ENCODE measurements at regions not wholly inside any gene's neighbourhood (a gene's known extent, or its start where the extent isn't known, plus 50 kb on each side); places are given as distances from the start of the nearest gene placed in this dataset.

DNA sequence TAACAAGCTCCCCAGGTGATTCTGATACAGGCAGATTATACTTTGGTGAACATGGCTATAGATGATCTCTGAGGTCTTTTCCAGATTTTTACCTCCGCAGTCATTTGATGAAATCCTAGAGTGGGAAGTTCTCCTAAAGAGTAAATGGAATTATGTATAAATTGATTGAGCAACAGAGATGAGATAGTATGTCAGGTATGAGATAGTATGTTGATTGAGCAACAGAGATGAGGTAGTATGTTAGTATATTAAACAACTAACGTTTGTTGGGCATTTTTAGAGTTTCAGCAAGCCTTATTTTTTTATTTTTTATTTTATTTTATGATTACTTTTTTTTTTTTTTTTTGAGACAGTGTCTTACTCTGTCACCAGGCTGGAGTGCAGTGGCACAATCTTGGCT lies 265.0 kb upstream of the SOX2 start:
- DNase-seq (ENCODE audit: low read depth): no peak

DNA sequence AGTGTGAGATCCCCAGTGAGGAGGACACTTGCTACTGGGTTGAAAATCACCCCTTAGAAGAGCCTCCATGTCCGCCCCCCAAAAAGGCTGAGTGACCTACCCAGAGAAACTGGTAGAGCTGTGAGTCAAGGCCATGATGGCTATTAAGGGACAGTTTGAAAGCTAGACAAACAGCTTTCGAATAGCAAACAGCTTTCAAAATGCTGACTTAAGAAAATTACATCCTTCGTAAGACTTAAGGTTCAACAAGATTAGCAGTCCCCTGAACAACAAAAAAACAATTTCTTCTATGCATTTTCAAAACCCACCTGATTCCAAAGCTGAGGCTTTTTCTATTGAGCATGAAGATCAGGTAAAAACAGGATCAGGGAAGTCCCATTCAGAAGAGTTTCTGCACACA lies 269.7 kb upstream of the SOX2 start:
- no peak for DNase-seq (ENCODE audit: low read depth)

DNA sequence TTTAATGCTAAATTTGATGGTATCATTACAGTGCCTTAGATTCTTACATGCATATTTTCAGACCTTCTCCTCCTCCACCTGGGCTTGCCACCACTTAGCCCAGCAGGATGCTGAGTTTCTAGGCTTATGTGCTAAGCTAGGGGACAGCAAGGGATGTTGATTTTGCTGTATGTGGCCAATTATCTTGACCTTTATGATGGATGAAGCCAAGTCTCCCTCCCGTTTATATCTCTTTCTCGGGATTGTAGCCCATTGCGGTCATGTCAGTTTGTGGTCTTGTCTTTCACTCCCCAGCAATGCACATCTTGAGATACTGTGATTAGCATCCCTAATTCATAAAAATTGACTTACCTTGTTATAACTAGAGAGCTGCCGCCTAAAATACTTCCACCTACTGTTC lies 278.7 kb upstream of the SOX2 start:
- DNase-seq (ENCODE audit: low read depth): no peak

DNA sequence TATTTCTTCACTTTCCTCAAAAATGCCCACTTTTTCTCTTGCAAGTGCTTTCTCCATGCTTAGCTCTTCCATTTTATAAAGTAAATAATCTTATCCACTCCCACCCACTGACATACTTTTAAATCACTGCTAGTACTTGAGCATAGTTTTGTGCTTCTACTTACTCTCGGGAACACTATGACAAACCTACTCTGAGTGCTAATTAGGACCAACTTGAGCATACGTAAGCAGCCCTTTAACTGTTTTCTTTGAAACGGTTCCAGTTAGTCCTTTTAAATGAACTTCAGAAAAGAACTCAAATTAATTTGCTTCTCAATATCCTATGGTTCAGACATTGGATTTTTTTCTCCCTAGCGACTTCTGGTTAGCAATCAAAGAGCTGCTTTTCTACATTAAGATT lies 280.0 kb upstream of the SOX2 start:
- DNase-seq (ENCODE audit: low read depth): no peak

DNA sequence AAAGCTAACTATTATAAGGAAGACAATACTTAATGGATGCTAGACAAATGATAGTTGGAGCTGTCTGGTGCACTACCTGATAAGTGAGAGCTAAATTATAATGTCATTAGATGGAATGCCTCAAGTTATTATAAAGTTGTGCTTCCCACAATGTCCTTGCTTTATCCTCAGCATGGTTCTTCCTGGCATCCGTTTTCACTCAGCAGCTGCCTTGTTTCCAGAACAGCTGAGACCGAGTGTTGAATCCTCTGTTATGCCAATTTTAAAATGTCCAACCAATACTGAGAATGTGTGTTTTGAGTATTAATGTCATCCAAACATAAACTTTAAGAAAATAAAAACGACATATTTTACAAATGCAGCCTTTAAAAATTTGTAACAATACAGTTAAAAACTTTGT lies 286.7 kb upstream of the SOX2 start:
- no peak for DNase-seq (ENCODE audit: low read depth)

DNA sequence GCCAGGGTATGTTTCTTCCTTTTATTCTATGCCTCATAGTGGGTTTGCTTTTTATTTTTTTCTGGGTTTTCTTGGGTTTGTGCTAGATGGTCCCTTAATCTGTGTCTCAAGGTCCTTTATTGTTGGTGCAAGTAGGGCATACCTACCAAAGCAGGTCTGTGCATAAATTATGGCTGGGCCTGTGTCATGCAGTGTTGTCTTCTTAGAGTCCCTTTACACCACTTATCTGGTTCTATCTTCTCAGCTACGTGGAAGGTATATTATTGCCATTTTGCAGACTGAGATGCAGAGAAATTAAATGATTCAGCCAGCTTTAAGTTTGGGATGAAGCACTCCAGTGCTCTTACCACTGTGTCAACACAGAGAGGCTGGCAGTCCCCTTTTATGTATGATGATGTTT lies 293.5 kb upstream of the SOX2 start:
- no peak for DNase-seq (ENCODE audit: low read depth)

DNA sequence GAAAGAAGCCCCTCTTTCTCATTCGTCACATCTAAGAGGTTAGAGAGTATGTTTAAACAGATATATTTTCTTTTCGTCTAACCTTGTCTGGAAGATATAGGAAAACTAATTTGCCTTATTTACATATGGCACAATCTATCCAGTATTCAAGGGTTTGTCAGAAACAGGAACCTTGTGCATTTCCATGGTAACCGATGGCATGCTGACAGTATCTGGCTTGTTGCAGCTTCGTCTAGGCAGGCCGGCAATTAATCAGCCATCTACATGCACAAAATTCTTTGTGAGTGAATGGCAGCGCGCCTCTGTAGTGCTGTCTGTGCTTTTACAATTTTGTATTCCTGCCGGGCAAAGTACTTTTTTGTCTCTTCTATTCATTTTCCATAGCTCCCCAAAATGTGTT lies 294.0 kb upstream of the SOX2 start:
- DNase-seq (ENCODE audit: low read depth): peak; percentile 3

DNA sequence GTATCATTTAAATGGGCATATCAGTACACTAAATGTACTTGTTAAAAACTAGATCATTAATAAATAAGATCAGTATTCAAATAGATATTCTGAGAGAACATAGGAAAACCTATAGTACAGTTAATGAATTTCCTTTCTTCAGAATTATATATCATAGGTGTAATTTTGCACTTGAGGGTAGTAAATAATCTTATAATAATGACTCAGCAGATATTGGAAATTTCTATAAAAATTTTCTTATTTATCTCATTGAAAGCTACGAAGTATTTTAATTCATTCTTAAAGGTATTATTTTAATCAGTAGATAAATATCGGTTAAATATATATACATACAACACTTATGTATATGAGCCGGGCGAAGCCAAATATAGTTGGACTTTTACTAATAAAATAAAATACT lies 300.9 kb upstream of the SOX2 start:
- no peak for DNase-seq (ENCODE audit: low read depth)

DNA sequence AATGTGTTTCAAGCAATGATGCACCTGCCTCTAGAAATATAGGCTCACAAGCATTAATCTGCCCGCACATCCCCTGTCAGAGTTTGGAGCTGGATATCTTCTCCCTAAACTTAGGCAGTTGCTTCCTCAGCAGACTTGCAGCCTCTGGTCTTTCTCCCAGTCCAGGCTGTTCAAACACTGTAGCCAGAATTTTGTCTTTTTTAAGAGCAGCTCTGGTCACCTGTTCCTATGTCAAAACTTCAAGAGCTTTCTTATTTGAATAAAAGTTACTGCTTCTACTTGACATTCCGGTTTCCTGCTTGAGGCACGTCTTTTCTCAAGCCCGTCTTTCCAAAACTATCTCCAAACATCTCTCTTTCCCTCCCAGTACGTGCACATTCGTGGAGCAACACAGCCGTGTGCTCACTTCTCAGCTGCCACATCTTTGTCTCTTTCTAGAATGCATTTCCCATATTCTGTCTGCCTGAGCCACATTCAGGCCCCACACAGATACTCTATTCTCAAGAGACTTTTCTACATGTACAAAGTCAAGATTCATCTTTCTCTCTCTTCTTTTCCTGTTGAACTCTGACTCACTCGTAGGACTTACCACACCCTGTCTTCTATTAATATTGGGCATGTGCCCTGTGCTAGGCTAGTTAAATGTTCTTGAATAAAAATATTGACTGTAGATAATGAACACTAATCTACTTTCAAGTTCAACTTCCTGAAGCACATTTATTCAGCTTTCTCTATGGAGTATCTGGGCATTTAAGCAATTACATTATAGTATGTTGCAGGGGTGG lies 307.7 kb upstream of the SOX2 start:
- DNase-seq (ENCODE audit: low read depth): no peak

DNA sequence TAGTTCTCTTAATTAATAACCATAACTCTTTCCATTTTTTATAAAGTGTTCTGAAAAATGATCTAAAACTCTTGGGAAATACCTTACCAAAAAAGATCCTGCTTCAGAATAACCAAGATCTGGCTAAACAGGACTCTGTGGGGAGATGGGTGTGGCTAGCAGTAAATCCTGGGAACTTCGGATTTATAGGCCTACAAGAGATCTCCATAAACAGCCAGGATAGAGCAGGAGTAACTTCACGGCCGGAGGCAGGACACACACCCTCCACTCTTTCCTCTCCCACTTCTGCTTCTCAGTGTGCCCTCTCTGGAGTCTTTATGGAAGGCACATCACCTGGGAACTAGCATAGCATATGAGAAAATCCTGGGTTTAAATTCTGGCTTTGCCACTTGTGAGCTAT lies 309.4 kb upstream of the SOX2 start:
- DNase-seq (ENCODE audit: low read depth): no peak

DNA sequence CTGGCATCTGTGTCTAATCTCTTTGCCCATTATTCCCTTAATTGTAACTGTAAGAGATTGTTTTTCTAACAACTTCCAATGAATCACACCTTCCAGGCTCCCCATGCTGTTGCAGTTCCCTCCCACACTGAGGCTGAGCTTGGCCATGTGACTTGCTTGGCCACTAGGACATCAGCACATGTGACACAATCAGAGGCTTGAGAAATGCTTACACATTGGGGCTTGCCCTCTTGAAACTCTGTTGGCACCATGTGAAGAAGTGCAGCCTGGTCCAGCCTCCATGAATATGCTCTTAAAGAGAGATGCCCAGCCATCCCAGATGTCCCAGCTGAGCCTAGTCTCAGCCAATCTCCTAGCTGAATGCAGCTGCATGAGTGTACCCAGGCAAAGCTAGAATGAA lies 326.8 kb upstream of the SOX2 start:
- DNase-seq (ENCODE audit: low read depth): no peak

DNA sequence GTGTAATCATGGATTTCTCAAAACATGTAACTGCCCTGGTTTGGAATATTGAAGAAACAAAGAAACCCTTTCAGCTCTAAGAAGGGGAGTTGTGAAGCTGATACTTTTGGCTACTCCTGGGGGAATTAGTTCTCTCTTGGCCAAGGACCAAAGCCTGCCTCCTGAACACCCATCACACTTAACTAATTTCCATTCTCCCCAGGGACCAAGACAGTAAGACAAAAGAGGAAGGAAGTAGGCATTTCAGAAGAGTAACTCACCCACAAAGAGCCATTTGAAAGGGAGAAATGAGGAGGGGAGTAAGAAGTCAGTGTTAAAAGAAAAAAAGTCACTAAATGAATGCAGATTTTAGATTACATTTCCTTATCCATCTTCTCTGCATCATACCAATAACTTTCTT lies 328.0 kb upstream of the SOX2 start:
- no peak for DNase-seq (ENCODE audit: low read depth)

DNA sequence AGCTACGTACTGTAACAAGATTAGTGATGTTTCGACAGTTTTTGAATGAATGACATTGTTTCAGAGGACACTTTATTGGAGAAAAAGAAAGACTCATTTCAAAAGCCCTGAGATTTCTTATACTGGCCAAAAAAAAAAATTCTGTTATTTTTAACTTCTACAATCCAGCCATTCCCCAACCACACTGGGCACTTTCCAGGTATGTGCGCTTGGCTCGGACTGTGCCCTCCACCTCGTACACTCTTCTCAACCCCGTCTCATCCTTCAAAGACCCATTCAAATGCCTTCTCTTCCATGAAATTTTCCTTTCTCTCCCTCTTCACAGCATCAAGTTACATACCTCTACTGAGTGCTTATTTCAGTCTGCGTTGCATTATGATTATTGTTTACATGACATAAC lies 328.5 kb upstream of the SOX2 start:
- no peak for DNase-seq (ENCODE audit: low read depth)

DNA sequence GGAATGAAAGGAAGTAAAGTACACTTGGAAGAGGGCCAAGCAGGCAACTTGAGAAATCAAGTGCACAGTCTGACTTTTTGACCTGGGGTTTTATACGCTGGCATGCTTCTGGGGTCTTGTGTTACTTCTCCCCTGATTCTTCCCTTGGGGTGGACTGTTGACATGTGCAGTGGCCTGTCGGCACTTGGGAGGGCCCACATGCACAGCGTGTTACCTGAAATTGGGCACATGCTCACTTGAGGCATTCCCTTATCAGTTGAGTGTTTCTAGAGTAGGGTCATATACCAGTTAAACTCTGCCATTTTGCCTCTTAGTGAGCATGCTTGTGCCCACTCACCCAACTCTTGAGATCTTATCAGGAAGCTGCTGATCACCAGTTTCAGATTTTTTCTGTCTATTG lies 329.1 kb upstream of the SOX2 start:
- no peak for DNase-seq (ENCODE audit: low read depth)

DNA sequence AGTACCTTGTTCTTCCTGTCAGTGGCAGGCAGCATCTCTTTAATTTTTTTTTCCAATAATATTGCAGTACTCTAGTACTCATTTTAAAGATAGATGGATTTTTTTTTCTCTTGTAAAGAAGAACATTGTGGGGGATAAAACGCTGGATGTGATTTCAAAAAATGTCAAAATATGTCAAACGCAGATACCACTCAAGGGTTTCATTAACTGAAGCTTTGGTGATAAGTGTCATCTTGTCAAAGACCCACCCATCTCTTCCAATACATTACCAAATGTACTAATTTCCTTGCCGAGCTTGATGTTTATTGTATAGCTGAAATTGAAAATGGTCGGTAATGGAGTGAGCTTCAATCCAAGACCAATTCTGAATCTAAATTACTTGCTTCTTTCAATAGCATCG lies 332.4 kb upstream of the SOX2 start:
- no peak for DNase-seq (ENCODE audit: low read depth)

DNA sequence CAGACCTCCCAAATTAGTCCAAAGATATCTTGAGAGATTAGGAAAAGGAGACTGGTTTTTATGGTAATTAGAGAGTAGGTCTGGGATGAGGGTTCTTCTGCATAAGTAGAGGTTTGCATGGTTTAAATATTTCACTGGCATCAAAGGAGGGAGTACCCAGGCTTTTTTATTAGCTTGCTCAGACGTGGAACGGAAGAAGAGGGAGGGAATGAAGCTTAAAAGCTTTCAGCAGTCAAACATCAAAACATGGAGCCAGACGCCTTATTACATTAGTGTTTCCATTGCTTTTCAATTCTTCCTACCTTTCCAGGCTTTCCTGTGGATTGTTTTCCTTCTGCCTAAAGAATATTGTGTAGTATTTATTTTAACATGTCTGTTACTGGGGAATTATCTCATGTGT lies 342.1 kb upstream of the SOX2 start:
- no peak for DNase-seq (ENCODE audit: low read depth)

DNA sequence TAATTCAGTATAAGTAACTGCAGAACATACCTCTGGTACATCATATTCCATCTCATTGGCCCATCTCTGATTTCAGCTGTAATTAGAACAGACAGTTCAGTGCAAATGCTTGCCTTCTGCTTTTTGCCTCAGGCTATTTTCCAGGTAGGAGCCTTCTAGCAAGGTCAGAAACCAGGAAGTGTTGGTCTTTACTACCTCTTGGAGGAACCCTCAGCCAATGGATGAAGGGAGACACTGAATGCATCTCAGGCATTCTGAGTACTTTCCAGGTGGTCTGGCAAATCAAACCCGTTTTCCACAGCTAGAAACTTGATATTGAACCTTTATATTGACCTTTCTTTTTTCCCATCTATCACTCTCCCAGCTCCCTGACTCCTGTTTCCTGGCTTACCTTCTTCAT lies 348.5 kb upstream of the SOX2 start:
- no peak for DNase-seq (ENCODE audit: low read depth)

DNA sequence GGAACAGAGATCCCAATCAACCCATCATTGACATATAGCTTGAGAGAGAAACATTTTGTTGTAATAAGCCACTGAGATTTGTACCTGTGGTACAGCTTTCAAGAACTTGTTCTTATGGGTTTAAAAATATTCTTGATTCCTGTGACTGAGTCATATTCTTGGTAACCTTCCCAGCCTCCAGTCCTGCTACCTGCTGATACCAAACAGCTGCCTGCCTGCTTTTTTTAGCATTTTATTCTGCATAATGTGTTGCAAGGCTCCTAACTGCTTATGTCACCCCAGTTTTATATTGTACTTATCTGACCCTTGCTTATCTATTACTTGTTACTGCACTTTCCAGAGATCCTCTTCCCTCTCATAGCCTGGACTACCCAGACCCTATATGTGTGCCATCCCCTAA lies 349.3 kb upstream of the SOX2 start:
- DNase-seq (ENCODE audit: low read depth): no peak

DNA sequence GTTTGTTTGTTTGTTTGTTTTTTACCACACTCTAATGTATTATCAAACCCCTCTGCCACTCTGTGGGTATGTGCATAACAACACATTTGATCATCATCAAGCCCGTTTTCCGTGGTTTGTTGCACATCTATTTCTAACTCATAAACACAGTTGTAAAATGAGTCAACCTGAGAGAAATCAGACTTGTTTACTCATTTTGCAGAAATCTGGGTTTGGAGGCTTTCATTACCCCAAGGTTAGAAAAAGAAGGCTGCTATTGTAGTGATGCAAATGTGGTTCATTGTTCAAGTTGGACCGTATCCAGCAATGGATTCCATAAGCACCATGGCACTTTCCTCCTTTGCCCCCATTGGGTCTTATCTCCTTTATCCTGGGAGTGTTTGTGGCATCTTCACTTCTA lies 353.2 kb upstream of the SOX2 start:
- no peak for DNase-seq (ENCODE audit: low read depth)

DNA sequence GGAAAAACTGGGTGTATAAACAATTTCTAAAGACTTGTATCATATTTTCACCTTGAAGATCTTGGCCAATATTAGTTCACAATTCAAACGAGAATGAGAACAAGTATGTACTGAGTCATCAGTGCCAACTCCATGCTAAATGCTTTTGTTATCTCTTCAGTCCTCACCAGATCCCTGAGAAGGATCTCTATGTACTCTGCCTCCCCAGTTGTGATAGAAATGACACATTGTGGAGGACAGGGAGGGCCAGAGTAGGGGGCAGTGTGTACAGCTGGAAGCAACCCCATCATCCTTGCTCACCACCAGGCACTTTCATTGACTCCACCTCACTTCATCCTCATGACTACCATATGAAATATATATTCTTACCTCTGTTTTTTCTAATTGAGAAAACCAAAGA lies 353.7 kb upstream of the SOX2 start:
- no peak for DNase-seq (ENCODE audit: low read depth)

DNA sequence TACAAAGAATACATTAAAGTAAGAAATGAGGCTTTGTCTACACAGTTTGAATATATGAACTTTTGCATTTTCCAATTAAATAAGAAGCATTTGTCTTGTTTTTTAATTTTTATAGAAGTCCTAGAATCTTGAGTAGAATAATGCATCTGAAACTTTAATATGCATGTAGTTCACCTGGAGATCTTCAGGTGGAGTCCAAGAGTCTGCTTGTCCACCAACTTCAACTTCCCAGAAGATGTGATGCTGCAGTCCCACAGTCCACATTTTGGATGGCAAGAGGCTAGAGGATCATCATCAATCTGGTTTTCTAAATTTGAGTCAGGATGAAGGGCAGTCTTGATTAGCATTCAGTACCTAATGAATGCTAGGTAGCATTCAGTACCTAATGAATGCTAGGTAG lies 357.6 kb upstream of the SOX2 start:
- DNase-seq (ENCODE audit: low read depth): no peak

DNA sequence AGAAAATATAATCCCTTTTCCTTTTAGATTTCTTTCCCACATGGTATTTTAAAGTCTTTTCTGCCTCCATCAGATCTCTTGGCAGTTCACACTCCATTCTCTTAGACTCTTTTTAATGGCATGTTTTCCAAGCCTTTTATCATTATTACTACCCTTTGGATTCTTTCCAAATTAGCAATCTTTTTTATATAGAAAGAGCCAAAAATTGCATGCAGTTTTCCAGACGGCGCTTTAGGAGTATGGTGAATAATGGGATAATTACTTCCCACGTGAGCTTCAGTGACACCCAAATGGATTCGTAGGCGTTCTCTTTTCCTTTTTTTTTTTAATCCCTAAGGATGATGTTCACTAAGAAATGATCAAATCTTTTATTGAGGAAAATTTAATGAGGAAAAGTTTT lies 354.8 kb upstream of the DNAJC19 start:
- DNase-seq (ENCODE audit: low read depth): no peak

DNA sequence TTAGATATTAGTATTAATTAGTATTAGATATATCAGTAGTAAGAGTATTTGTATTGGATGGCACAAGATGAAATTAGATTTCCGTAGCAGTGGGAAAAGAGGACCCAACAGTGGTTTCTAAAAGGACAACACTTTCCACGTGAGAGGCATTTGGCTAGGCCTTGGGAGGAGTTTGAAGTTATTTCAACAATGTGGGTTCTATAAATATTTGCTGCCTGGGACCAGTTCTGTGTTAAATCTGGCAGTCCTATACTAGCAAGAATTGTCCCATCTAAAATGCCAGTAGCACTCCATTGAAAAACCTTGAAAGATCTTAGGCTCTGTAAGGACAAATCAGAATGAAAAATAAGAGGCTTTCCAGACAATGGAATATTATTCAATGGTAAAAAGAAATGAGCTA lies 347.1 kb upstream of the DNAJC19 start:
- DNase-seq (ENCODE audit: low read depth): no peak

DNA sequence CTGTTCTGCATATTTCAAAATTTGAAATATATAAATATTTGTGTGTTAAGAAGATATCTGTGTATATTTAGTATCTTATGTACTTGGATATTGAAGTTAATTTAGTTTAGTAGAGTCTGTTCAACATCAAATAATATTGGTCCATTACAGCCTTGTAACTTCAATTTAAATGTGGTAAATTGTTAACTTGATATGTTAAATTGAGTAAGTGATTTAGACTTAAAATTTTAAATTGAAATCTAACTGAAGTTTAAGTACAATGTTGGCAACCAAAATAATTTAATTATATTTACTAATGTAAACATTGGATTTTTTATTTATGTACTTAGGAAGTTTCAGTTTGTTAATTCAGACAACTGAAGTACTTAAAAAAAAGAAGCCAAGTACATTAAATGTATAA lies 343.9 kb upstream of the DNAJC19 start:
- no peak for DNase-seq (ENCODE audit: low read depth)

Data from M059J (cell line).